GM12892 (cell line): ENCODE measurements at regions not wholly inside any gene's neighbourhood (a gene's known extent, or its start where the extent isn't known, plus 50 kb on each side); places are given as distances from the start of the nearest gene placed in this dataset.

Experiments
- POLR2A ChIP-seq: IDR thresholded peaks from 2 replicates; pipeline ENCODE4 v1.6.1; 2011; ENCODE audit warnings: low read depth, low read length, control low read depth
- POLR2AphosphoS5 ChIP-seq: IDR thresholded peaks from 2 replicates; pipeline ENCODE4 v1.6.1; 2011; ENCODE audit warnings: low read depth, low read length, control low read depth

GRCh38 chr6:154629127-154629526 is 104.1 kb upstream of the SCAF8 start:
- TF ChIP-seq POLR2AphosphoS5: no peak
- no peak for TF ChIP-seq POLR2A
